HG02588 (cell line): ENCODE measurements at regions not wholly inside any gene's neighbourhood (a gene's known extent, or its start where the extent isn't known, plus 50 kb on each side); places are given as distances from the start of the nearest gene placed in this dataset.
"Not testable (repeated sequence)": the region's sequence is repeated elsewhere in the genome, so short reads cannot be mapped to it uniquely, and the experiment has no call there.

Source experiments
- ATAC-seq: cut with Tn5 transposase; IDR thresholded peaks from one replicate; pipeline ENCODE4 v1.9.1; 2021; ENCODE audit warnings: mild to moderate bottlenecking, moderate library complexity; ENCODE audit not compliant: unreplicated experiment

- ATAC-seq = no peak
These were observed 997.6 kb upstream of the ATXN8OS start for GRCh38 chr13:69109891-69110525.

- ATAC-seq = no peak
These were observed 999.1 kb upstream of the ATXN8OS start for GRCh38 chr13:69108486-69108885.

- ATAC-seq = no peak
These were observed 1000.2 kb upstream of the ATXN8OS start for GRCh38 chr13:69107436-69107835.

- ATAC-seq = no peak
These were observed 1005.8 kb upstream of the ATXN8OS start for GRCh38 chr13:69101841-69102240.

GRCh38 chr13:69094485-69094884, 1013.1 kb upstream of the ATXN8OS start:
- no peak for ATAC-seq

- ATAC-seq = no peak
These were observed 1014.9 kb upstream of the ATXN8OS start for GRCh38 chr13:69092615-69093322.

GRCh38 chr13:69077267-69077666, 1030.4 kb upstream of the ATXN8OS start:
- ATAC-seq = no peak

- ATAC-seq = no peak
These were observed 1038.0 kb upstream of the ATXN8OS start for GRCh38 chr13:69069554-69070133.

GRCh38 chr13:69050696-69051095, 1056.9 kb upstream of the ATXN8OS start:
- ATAC-seq = no peak

GRCh38 chr13:69044629-69045028, 1063.0 kb upstream of the ATXN8OS start:
- ATAC-seq = no peak

GRCh38 chr13:69040898-69041297, 1066.7 kb upstream of the ATXN8OS start:
- ATAC-seq = no peak

- no peak for ATAC-seq
These were observed 1071.9 kb upstream of the ATXN8OS start for GRCh38 chr13:69035771-69036170.

GRCh38 chr13:69028936-69029335, 1078.7 kb upstream of the ATXN8OS start:
- no peak for ATAC-seq

GRCh38 chr13:69020120-69020519, 1087.5 kb upstream of the ATXN8OS start:
- ATAC-seq = no peak

GRCh38 chr13:69018173-69018572, 1089.5 kb upstream of the ATXN8OS start:
- not testable (repeated sequence) for ATAC-seq

- no peak for ATAC-seq
These were observed 1096.8 kb upstream of the ATXN8OS start for GRCh38 chr13:69010789-69011188.

GRCh38 chr13:69008499-69008898, 1099.1 kb upstream of the ATXN8OS start:
- no peak for ATAC-seq

- no peak for ATAC-seq
These were observed 1109.6 kb upstream of the ATXN8OS start for GRCh38 chr13:68998056-68998455.

- no peak for ATAC-seq
These were observed 1111.0 kb upstream of the ATXN8OS start for GRCh38 chr13:68996668-68997025.

- no peak for ATAC-seq
These were observed 1111.5 kb upstream of the ATXN8OS start for GRCh38 chr13:68995972-68996667.

GRCh38 chr13:68993154-68993553, 1114.5 kb upstream of the ATXN8OS start:
- no peak for ATAC-seq

- ATAC-seq = no peak
These were observed 1119.5 kb upstream of the ATXN8OS start for GRCh38 chr13:68988176-68988575.
